Endothelial cell of umbilical vein (primary cell): ENCODE measurements at regions not wholly inside any gene's neighbourhood (a gene's known extent, or its start where the extent isn't known, plus 50 kb on each side); places are given as distances from the start of the nearest gene placed in this dataset.

ENCODE experiments used
- BruUV-seq: library from RNA; stranded (reverse); fragments of 400-500 nt; replicated peaks from 2 replicates; lab custom pipeline; 2021; lab: Mats Ljungman, UMichigan
- CTCF ChIA-PET: fragments of 300-600, 350-600 bp; sonication (Branson Sonifier 250); formaldehyde crosslinking; loops from one replicate; lab custom pipeline; 2021; ENCODE audit warnings: antibody characterized with exemption, inconsistent platforms; lab: Charles Lee
- POLR2A ChIA-PET: fragments of 300-600, 350-600 bp; sonication (Branson Sonifier 250); formaldehyde crosslinking; loops from one replicate; lab custom pipeline; 2021; ENCODE audit warnings: antibody characterized with exemption, inconsistent platforms; lab: Charles Lee
- DNase-seq: peaks from one replicate; pipeline ENCODE4 v3.0.0-alpha.2; 2011; ENCODE audit warnings: low read depth, low spot score
- FAIRE-seq: peaks from 2 replicates; lab custom pipeline; 2011; peaks lifted over from hg19 to GRCh38; lab: Jason Lieb, UNC
- H2AFZ ChIP-seq: 2 replicates; pipeline ENCODE4 v1.6.0; 2012; ENCODE audit warnings: low read depth, low read length, control low read depth, inconsistent platforms
- H3K27ac ChIP-seq: 2 replicates; pipeline ENCODE4 v1.5.1; 2011; ENCODE audit warnings: low read depth, mild to moderate bottlenecking, control low read depth, low read length, moderate library complexity; ENCODE audit not compliant: insufficient read depth
- H3K27me3 ChIP-seq, 2 experiments: 2 replicates each; pipeline versions ENCODE4 v1.6.0 to v1.6.1; 2011; ENCODE audit warnings: low read length in 2 of 2, mixed read lengths in 1 of 2; ENCODE audit not compliant: control insufficient read depth in 2 of 2, insufficient read depth in 2 of 2
- H3K36me3 ChIP-seq, 2 experiments: 2 replicates in 1 of 2; 3 replicates in 1 of 2; pipeline ENCODE4 v1.5.1; 2011; ENCODE audit warnings: low read length in 2 of 2, mild to moderate bottlenecking in 1 of 2, moderate library complexity in 1 of 2; ENCODE audit not compliant: control insufficient read depth in 2 of 2, insufficient read depth in 2 of 2; ENCODE audit errors: extremely low read depth in 1 of 2
- H3K4me1 ChIP-seq: 3 replicates; pipeline ENCODE4 v1.5.1; 2011; ENCODE audit warnings: mild to moderate bottlenecking, low read length; ENCODE audit not compliant: control insufficient read depth, insufficient read depth; ENCODE audit errors: extremely low read depth
- H3K4me2 ChIP-seq: 2 replicates; pipeline ENCODE4 v1.6.1; 2011; ENCODE audit warnings: low read length, control low read depth, mixed read lengths; ENCODE audit not compliant: insufficient read depth
- H3K4me3 ChIP-seq, 3 experiments: fragments of 200-600 bp in 1 of 3; sonication (generic), shearing (Covaris generic) in 1 of 3; replicated peaks in 1 of 3; 2 replicates each; pipeline ENCODE4 v1.5.1; 2011 to 2016; ENCODE audit warnings: control low read depth in 3 of 3, low read length in 3 of 3, mild to moderate bottlenecking in 2 of 3, inconsistent platforms in 1 of 3, low read depth in 1 of 3, moderate library complexity in 1 of 3; ENCODE audit not compliant: insufficient read depth in 1 of 3
- H3K79me2 ChIP-seq: 2 replicates; pipeline ENCODE4 v1.6.0; 2012; ENCODE audit warnings: low read length, inconsistent platforms; ENCODE audit not compliant: control insufficient read depth, insufficient read depth
- H3K9ac ChIP-seq: replicated peaks from 2 replicates; pipeline ENCODE3; 2011; ENCODE audit warnings: low read length, control low read depth; ENCODE audit not compliant: insufficient read depth; ENCODE audit errors: extremely low read depth
- H3K9me1 ChIP-seq: replicated peaks from 3 replicates; pipeline ENCODE4 v1.6.0; 2011; ENCODE audit warnings: mild to moderate bottlenecking, low read length; ENCODE audit not compliant: control insufficient read depth, insufficient read depth; ENCODE audit errors: extremely low read depth
- H3K9me3 ChIP-seq: replicated peaks from 2 replicates; pipeline ENCODE4 v1.5.1; 2012; ENCODE audit warnings: low read length, inconsistent platforms; ENCODE audit not compliant: control insufficient read depth, insufficient read depth
- H4K20me1 ChIP-seq: replicated peaks from 2 replicates; pipeline ENCODE3; 2011; ENCODE audit warnings: mild to moderate bottlenecking, low read length; ENCODE audit not compliant: control insufficient read depth, insufficient read depth; ENCODE audit errors: extremely low read depth
- EZH2 ChIP-seq: IDR thresholded peaks from 2 replicates; pipeline ENCODE4 v1.6.1; 2012; ENCODE audit warnings: borderline replicate concordance, low read depth, mild to moderate bottlenecking, moderate library complexity, low read length, inconsistent platforms; ENCODE audit not compliant: severe bottlenecking
- FOS ChIP-seq: IDR thresholded peaks from 2 replicates; pipeline ENCODE4 v1.6.1; 2011; ENCODE audit warnings: mild to moderate bottlenecking, low read length, moderate library complexity, borderline replicate concordance; ENCODE audit not compliant: insufficient read depth
- GATA2 ChIP-seq: IDR thresholded peaks from 2 replicates; pipeline ENCODE4 v1.7.0; 2011; ENCODE audit warnings: low read depth, mild to moderate bottlenecking, moderate library complexity, mixed read lengths, low read length; ENCODE audit not compliant: insufficient read length, insufficient read depth
- JUN ChIP-seq: IDR thresholded peaks from 2 replicates; pipeline ENCODE4 v1.6.1; 2011; ENCODE audit warnings: borderline replicate concordance, low read depth; ENCODE audit not compliant: insufficient read length, insufficient read depth
- MYC ChIP-seq: IDR thresholded peaks from one replicate; pipeline ENCODE4 v1.6.1; 2011; ENCODE audit warnings: mild to moderate bottlenecking, low read depth, low read length
- POLR2A ChIP-seq: IDR thresholded peaks from 2 replicates; pipeline ENCODE4 v1.6.1; 2012; ENCODE audit warnings: low read depth, mild to moderate bottlenecking, control low read depth, low read length
- POLR2AphosphoS5 ChIP-seq: IDR thresholded peaks from 2 replicates; pipeline ENCODE4 v1.6.1; 2012; ENCODE audit warnings: low read depth, mild to moderate bottlenecking, control low read depth, low read length, moderate library complexity; ENCODE audit not compliant: insufficient read depth
- dilution Hi-C: fragments of 300-500 bp; cut with MboI; formaldehyde crosslinking; loops from one replicate; pipeline ENCODE4 v1.15.0; 2019; ENCODE audit warnings: low sequenced_read_pairs; ENCODE audit not compliant: extremely low pct_ligation_motif_present
- intact Hi-C: fragments of 100-400 bp; cut with micrococcal nuclease; formaldehyde crosslinking; loops from one replicate; pipeline ENCODE4 v1.10.0; 2022
- TF ChIP-seq, protein P1 (sequence below): IDR thresholded peaks from 2 replicates; pipeline ENCODE4 v1.6.1; 2011; ENCODE audit not compliant: insufficient read depth, insufficient read length
- TF ChIP-seq, protein P2 (sequence below), 2 donors: IDR thresholded peaks; 1 replicate in 1 of 2; 2 replicates in 1 of 2; pipeline ENCODE4 v1.5.1; 2011; ENCODE audit warnings: low read length in 2 of 2, mild to moderate bottlenecking in 2 of 2, moderate library complexity in 2 of 2, control low read depth in 1 of 2, inconsistent platforms in 1 of 2, low read depth in 1 of 2; ENCODE audit not compliant: insufficient read depth in 1 of 2; ENCODE audit errors: extremely low read depth in 1 of 2

DNA sequence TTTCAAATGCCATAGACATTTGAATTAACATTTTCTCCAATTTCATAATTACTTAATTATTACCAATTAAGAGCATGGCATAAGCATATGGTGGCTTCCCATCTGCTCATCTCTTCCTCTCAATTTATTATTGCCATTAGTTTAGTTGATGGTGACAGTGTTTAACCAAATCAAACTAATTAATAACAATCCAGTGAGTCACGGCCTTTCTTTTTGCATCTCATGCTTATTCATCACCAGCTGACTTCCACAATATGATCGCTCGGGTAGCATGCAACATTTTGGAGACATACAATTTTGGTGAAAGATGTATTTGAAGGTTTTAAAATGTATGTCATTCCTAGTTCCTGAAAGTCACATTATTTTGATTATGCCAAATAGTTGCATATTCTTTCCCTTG is 172.8 kb upstream of the TACR3 start:
- CTCF ChIA-PET, result no interaction called here
- no peak for FAIRE-seq
- intact Hi-C loops, result no loop called here

More for the DNA sequence above, 172.8 kb upstream of the TACR3 start:
- Histone ChIP-seq H2AFZ (no peak overlapping the region), H3K36me3 (no peaks in the 10 kb centered on the region), H3K9ac (no peak overlapping the region), H3K27me3 (no peaks in the 10 kb centered on the region), H3K9me1 (no peaks in the 10 kb centered on the region), H3K79me2 (no peaks in the 10 kb centered on the region), H3K4me1 (no peaks in the 10 kb centered on the region), H3K4me3 (no peak overlapping the region), H3K9me3 (no peaks in the 10 kb centered on the region), H3K27ac (no peak overlapping the region), H3K4me2 (no peak overlapping the region), H4K20me1 (no peaks in the 10 kb centered on the region)
- no peak for TF ChIP-seq FOS
- TF ChIP-seq, protein P1, sequence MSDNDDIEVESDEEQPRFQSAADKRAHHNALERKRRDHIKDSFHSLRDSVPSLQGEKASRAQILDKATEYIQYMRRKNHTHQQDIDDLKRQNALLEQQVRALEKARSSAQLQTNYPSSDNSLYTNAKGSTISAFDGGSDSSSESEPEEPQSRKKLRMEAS, result no peak
- no peak for TF ChIP-seq MYC
- TF ChIP-seq POLR2A, result no peak
- TF ChIP-seq JUN, result no peak
- no peak for TF ChIP-seq GATA2
- TF ChIP-seq, protein P2, sequence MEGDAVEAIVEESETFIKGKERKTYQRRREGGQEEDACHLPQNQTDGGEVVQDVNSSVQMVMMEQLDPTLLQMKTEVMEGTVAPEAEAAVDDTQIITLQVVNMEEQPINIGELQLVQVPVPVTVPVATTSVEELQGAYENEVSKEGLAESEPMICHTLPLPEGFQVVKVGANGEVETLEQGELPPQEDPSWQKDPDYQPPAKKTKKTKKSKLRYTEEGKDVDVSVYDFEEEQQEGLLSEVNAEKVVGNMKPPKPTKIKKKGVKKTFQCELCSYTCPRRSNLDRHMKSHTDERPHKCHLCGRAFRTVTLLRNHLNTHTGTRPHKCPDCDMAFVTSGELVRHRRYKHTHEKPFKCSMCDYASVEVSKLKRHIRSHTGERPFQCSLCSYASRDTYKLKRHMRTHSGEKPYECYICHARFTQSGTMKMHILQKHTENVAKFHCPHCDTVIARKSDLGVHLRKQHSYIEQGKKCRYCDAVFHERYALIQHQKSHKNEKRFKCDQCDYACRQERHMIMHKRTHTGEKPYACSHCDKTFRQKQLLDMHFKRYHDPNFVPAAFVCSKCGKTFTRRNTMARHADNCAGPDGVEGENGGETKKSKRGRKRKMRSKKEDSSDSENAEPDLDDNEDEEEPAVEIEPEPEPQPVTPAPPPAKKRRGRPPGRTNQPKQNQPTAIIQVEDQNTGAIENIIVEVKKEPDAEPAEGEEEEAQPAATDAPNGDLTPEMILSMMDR (IDR thresholded peaks at IDR 0.05; ENCODE audit: extremely low read depth in 1 of 2, insufficient read depth in 1 of 2, low read depth in 1 of 2, low read length in 2 of 2), result no peak
- TF ChIP-seq EZH2, result no peak
- TF ChIP-seq POLR2AphosphoS5, result no peak
- dilution Hi-C loops, result no loop called here
- POLR2A ChIA-PET, result no interaction called here
- no peak for DNase-seq
- BruUV-seq, result no TSS peak
